ENCODE measurements at regions not wholly inside any gene's neighbourhood (a gene's known extent, or its start where the extent isn't known, plus 50 kb on each side); places are given as distances from the start of the nearest gene placed in this dataset.
A peak's percentile ranks its signal among the peaks of the same experiment; 100 is the strongest.

GRCh38 chr14:101005447-101005846 lies 101.9 kb upstream of the RTL1 start:
- Histone ChIP-seq H3K27me3 (ENCODE audit: low read depth) (peaks cover 28% of the 10 kb centered on the region), H3K36me3 (no peaks in the 10 kb centered on the region), H3K4me1 (no peaks in the 10 kb centered on the region), H3K4me3 (no peak overlapping the region), H3K9me3 (replicated peaks) (no peaks in the 10 kb centered on the region), H3K27ac (replicated peaks) (no peak overlapping the region)
- no peak for TF ChIP-seq CTCF (IDR thresholded peaks at IDR 0.05; ENCODE audit: borderline replicate concordance)
- intact Hi-C loops (cut with micrococcal nuclease): no loop called here
- DNase-seq: peak; percentile 52

GRCh38 chr14:101006008-101006407 lies 102.5 kb upstream of the RTL1 start:
- no peaks in the 10 kb centered on the region for H3K9me3 ChIP-seq (replicated peaks)
- no peak overlapping the region for H3K4me3 ChIP-seq
- no peaks in the 10 kb centered on the region for H3K4me1 ChIP-seq
- no peak for TF ChIP-seq CTCF (IDR thresholded peaks at IDR 0.05; ENCODE audit: borderline replicate concordance)
- no peaks in the 10 kb centered on the region for H3K36me3 ChIP-seq
- no peak for DNase-seq
- intact Hi-C loops (cut with micrococcal nuclease): no loop called here
- H3K27ac ChIP-seq (replicated peaks): no peak overlapping the region
- peaks cover 28% of the 10 kb centered on the region for H3K27me3 ChIP-seq (ENCODE audit: low read depth)

DNA sequence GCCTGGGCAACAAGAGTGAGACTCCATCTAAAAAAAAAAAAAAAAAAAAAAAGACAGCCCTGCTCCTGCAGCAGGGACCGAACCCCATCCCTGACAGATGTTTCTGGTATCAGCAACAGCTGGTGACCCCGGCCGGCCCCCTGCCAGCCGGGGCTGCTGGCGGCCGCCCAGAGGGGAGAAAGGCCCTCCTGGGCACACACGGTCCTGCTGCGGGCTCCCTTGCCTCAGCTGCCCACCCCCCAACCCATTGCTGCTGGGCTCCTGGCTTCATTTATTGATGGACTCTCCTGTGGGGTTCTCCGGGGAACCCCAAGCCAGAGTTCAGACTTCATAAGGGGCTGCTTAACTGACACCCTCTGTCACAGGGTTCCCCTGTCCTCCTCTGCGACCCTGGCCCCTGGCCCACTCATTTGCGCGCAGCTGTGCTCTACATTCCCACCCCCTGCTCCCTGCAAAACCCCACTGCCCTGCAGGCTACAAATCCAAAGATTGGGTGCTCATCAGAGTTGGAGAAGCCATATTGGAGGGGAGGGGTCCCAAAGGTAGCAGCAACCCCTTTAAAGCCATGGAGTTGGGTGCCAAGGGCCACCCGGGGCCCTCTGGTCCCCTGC lies 103.6 kb upstream of the RTL1 start:
- TF ChIP-seq CTCF (IDR thresholded peaks at IDR 0.05; ENCODE audit: borderline replicate concordance): no peak
- Histone ChIP-seq H3K27me3 (ENCODE audit: low read depth) (peaks cover 28% of the 10 kb centered on the region), H3K4me1 (no peaks in the 10 kb centered on the region), H3K9me3 (replicated peaks) (peaks cover 10% of the 10 kb centered on the region), H3K27ac (replicated peaks) (no peak overlapping the region), H3K36me3 (no peaks in the 10 kb centered on the region), H3K4me3 (no peak overlapping the region)
- intact Hi-C loops (cut with micrococcal nuclease): no loop called here
- no peak for DNase-seq

GRCh38 chr14:101007765-101008164 lies 104.2 kb upstream of the RTL1 start:
- TF ChIP-seq CTCF (IDR thresholded peaks at IDR 0.05; ENCODE audit: borderline replicate concordance): no peak
- Histone ChIP-seq H3K9me3 (replicated peaks) (peaks cover 16% of the 10 kb centered on the region), H3K36me3 (no peaks in the 10 kb centered on the region), H3K27me3 (ENCODE audit: low read depth) (peaks cover 25% of the 10 kb centered on the region), H3K4me1 (no peaks in the 10 kb centered on the region), H3K27ac (replicated peaks) (no peak overlapping the region), H3K4me3 (no peak overlapping the region)
- no peak for DNase-seq
- intact Hi-C loops (cut with micrococcal nuclease): no loop called here

GRCh38 chr14:101008196-101008595 lies 104.7 kb upstream of the RTL1 start:
- H3K27me3 ChIP-seq (ENCODE audit: low read depth): peaks cover 23% of the 10 kb centered on the region
- intact Hi-C loops (cut with micrococcal nuclease): no loop called here
- peaks cover 19% of the 10 kb centered on the region for H3K9me3 ChIP-seq (replicated peaks)
- no peak overlapping the region for H3K4me3 ChIP-seq
- H3K36me3 ChIP-seq: no peaks in the 10 kb centered on the region
- TF ChIP-seq CTCF (IDR thresholded peaks at IDR 0.05; ENCODE audit: borderline replicate concordance): no peak
- no peak for DNase-seq
- no peak overlapping the region for H3K27ac ChIP-seq (replicated peaks)
- H3K4me1 ChIP-seq: no peaks in the 10 kb centered on the region
